Tibial nerve (tissue), 4 donors: ENCODE measurements at regions not wholly inside any gene's neighbourhood (a gene's known extent, or its start where the extent isn't known, plus 50 kb on each side); places are given as distances from the start of the nearest gene placed in this dataset.

Experiments
- EP300 ChIP-seq, 2 donors: sonication (generic); formaldehyde crosslinking; IDR thresholded peaks; one replicate each; pipeline ENCODE4 v1.6.1; 2017; ENCODE audit warnings: antibody characterized with exemption in 2 of 2, mild to moderate bottlenecking in 1 of 2
- POLR2A ChIP-seq, 2 donors: fragments of 450-650 bp; IDR thresholded peaks; one replicate each; pipeline ENCODE4 v1.6.1; 2017; ENCODE audit warnings: antibody characterized with exemption in 2 of 2, mild to moderate bottlenecking in 2 of 2, moderate library complexity in 2 of 2
- TF ChIP-seq, protein P1 (sequence below), 5 experiments: fragments of 200-600 bp in 3 of 5; fragments of 450-650 bp in 2 of 5; sonication (generic) in 3 of 5; IDR thresholded peaks; one replicate each; pipeline ENCODE4 v1.5.1; 2016 to 2019; ENCODE audit warnings: antibody characterized with exemption in 5 of 5, mild to moderate bottlenecking in 3 of 5, moderate library complexity in 2 of 5

- TF ChIP-seq, protein P1, sequence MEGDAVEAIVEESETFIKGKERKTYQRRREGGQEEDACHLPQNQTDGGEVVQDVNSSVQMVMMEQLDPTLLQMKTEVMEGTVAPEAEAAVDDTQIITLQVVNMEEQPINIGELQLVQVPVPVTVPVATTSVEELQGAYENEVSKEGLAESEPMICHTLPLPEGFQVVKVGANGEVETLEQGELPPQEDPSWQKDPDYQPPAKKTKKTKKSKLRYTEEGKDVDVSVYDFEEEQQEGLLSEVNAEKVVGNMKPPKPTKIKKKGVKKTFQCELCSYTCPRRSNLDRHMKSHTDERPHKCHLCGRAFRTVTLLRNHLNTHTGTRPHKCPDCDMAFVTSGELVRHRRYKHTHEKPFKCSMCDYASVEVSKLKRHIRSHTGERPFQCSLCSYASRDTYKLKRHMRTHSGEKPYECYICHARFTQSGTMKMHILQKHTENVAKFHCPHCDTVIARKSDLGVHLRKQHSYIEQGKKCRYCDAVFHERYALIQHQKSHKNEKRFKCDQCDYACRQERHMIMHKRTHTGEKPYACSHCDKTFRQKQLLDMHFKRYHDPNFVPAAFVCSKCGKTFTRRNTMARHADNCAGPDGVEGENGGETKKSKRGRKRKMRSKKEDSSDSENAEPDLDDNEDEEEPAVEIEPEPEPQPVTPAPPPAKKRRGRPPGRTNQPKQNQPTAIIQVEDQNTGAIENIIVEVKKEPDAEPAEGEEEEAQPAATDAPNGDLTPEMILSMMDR (IDR thresholded peaks at IDR 0.05) = no peak
- TF ChIP-seq POLR2A (IDR thresholded peaks at IDR 0.05) (no peak), EP300 (IDR thresholded peaks at IDR 0.05) (no peak)
Observed at GRCh38 chr2:107414376-107414775, 412.3 kb upstream of the RGPD4 start.
